ENCODE measurements at regions not wholly inside any gene's neighbourhood (a gene's known extent, or its start where the extent isn't known, plus 50 kb on each side); places are given as distances from the start of the nearest gene placed in this dataset.

DNA sequence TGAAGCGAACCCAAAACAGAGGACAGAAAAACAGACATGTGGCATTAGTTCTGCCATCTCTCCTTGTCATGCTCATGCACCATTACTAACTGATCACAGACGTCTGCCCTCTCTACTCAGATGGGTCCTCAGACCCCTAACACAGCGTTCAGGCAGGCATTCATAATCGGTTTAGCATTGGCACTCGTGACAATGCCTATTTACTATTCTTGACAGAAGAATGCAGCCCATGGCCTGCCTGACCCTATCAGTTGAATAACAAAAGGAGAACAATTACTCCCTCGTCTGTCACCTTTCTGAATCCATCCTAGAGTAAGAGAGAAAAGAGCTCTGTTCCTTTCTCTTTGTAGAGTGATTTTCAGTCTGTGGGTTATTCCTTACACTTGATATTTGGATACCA lies 194.6 kb upstream of the PHYHIPL start:
- TF ChIP-seq, protein P1, sequence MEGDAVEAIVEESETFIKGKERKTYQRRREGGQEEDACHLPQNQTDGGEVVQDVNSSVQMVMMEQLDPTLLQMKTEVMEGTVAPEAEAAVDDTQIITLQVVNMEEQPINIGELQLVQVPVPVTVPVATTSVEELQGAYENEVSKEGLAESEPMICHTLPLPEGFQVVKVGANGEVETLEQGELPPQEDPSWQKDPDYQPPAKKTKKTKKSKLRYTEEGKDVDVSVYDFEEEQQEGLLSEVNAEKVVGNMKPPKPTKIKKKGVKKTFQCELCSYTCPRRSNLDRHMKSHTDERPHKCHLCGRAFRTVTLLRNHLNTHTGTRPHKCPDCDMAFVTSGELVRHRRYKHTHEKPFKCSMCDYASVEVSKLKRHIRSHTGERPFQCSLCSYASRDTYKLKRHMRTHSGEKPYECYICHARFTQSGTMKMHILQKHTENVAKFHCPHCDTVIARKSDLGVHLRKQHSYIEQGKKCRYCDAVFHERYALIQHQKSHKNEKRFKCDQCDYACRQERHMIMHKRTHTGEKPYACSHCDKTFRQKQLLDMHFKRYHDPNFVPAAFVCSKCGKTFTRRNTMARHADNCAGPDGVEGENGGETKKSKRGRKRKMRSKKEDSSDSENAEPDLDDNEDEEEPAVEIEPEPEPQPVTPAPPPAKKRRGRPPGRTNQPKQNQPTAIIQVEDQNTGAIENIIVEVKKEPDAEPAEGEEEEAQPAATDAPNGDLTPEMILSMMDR (IDR thresholded peaks at IDR 0.05; ENCODE audit: low read depth, low read length, missing control alignments): no peak
- DNase-seq (ENCODE audit: extremely low read depth, low read depth): no peak
- H3K4me3 ChIP-seq (replicated peaks; ENCODE audit: low read depth, low read length): no peak overlapping the region

- H3K4me3 ChIP-seq (replicated peaks; ENCODE audit: low read depth, low read length): no peak overlapping the region
- DNase-seq (ENCODE audit: extremely low read depth, low read depth): no peak
- TF ChIP-seq, protein P1 (IDR thresholded peaks at IDR 0.05; ENCODE audit: low read depth, low read length, missing control alignments): no peak
Observed at GRCh38 chr10:58982470-58983239, 193.8 kb upstream of the PHYHIPL start.

GRCh38 chr10:58985216-58985615 lies 191.2 kb upstream of the PHYHIPL start:
- H3K4me3 ChIP-seq (replicated peaks; ENCODE audit: low read depth, low read length): no peak overlapping the region
- TF ChIP-seq, protein P1 (IDR thresholded peaks at IDR 0.05; ENCODE audit: low read depth, low read length, missing control alignments): no peak
- DNase-seq (ENCODE audit: extremely low read depth, low read depth): no peak

DNA sequence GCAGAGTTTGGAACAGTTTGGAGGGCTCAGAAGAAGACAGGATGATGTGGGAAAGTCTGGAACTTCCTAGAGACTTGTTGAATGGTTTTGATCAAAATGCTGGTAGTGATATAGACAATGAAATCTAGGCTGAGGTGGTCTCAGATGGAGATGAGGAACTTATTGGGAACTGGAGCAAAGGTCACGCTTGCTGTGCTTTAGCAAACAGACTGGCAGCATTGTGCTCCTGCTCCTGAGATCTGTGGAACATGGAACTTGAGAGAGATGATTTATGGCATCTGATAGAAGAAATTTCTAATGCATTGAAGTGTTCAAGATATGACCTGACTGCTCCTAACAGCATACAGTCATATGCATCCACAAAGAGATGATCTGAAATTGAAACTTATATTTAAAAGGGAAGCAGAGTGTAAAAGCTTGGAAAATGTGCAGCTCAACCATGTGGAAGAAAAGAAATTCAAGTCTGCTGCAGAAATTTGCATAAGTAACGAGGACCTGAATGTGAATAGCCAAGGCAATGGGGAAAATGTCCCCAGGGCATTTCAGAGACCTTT lies 186.9 kb upstream of the PHYHIPL start:
- TF ChIP-seq, protein P1 (IDR thresholded peaks at IDR 0.05; ENCODE audit: low read depth, low read length, missing control alignments): no peak
- H3K4me3 ChIP-seq (replicated peaks; ENCODE audit: low read depth, low read length): no peak overlapping the region
- no peak for DNase-seq (ENCODE audit: extremely low read depth, low read depth)

DNA sequence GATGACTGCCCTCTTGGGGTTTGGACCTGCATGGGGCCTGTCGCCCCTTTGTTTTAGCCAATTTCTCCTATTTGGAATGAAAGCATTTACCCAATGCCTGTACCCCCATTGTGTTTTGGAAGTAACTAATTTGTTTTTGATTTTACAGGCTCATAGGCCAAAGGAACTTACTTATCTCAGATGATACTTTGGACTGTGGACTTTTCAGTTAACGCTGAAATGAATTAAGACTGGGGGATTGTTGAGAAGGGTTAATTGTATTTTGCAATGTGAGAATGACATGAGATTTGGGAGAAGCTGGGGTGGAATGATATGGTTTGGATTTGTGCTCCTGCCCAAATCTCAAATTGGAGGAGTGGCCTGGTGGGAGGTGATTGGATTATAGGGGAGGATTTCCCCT lies 185.8 kb upstream of the PHYHIPL start:
- no peak for DNase-seq (ENCODE audit: extremely low read depth, low read depth)
- no peak overlapping the region for H3K4me3 ChIP-seq (replicated peaks; ENCODE audit: low read depth, low read length)
- TF ChIP-seq, protein P1 (IDR thresholded peaks at IDR 0.05; ENCODE audit: low read depth, low read length, missing control alignments): no peak

DNA sequence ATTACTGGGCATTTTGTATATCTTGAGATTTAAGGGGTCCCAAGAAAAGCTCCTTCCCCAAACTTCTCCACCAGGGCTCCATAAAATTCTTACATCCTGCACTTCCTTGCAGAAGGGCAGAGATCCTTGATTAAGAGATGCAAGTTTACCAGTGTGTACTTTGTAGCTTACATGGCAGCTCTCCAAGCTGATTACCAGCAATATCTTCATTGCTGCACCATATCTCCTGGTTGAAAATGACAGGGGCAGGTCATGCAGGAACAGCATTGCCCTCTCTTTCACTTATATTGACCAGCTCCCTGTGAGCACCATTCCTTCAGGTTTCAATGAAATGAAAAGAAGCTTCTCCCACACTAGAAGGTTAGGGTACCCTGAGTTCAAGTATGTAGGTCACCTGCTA lies 184.6 kb upstream of the PHYHIPL start:
- no peak overlapping the region for H3K4me3 ChIP-seq (replicated peaks; ENCODE audit: low read depth, low read length)
- no peak for DNase-seq (ENCODE audit: extremely low read depth, low read depth)
- TF ChIP-seq, protein P1 (IDR thresholded peaks at IDR 0.05; ENCODE audit: low read depth, low read length, missing control alignments): no peak

Data from HFF-Myc (cell line).